T-helper 2 cell treated with Interferon-gamma antibody and Interleukin-4, amounts not matched to agents 5 μg/mL and 100 μg/mL, for 36 hours (primary cell): ENCODE measurements at regions not wholly inside any gene's neighbourhood (a gene's known extent, or its start where the extent isn't known, plus 50 kb on each side); places are given as distances from the start of the nearest gene placed in this dataset.

Experiments
- DNase-seq: peaks from one replicate; pipeline ENCODE4 v3.0.0; 2021; ENCODE audit warnings: low spot score
- H3K27ac Mint-ChIP-seq: one replicate; pipeline ENCODE4 v1.8.0; 2021; ENCODE audit warnings: mild to moderate bottlenecking, mixed read lengths
- H3K27me3 Mint-ChIP-seq: one replicate; pipeline ENCODE4 v1.8.0; 2021; ENCODE audit warnings: low read depth, mixed read lengths
- H3K36me3 Mint-ChIP-seq: one replicate; pipeline ENCODE4 v1.8.0; 2021; ENCODE audit warnings: low read depth, mixed read lengths
- H3K4me1 Mint-ChIP-seq: one replicate; pipeline ENCODE4 v1.8.0; 2021; ENCODE audit warnings: low read depth, mixed read lengths
- H3K4me3 Mint-ChIP-seq: one replicate; pipeline ENCODE4 v1.8.0; 2022; ENCODE audit warnings: mild to moderate bottlenecking, moderate library complexity, mixed read lengths
- H3K9me3 Mint-ChIP-seq: one replicate; pipeline ENCODE4 v1.8.0; 2021; ENCODE audit warnings: mixed read lengths

- Mint-ChIP-seq H3K9me3 (no peaks in the 10 kb centered on the region), H3K27me3 (peaks cover 2% of the 10 kb centered on the region), H3K27ac (no peak overlapping the region), H3K4me3 (no peak overlapping the region), H3K36me3 (no peaks in the 10 kb centered on the region), H3K4me1 (no peaks in the 10 kb centered on the region)
- DNase-seq = no peak
Measured at GRCh38 chr6:104579310-104579863, 280.3 kb downstream of the HACE1 start.

- no peaks in the 10 kb centered on the region for H3K36me3 Mint-ChIP-seq
Measured at GRCh38 chr6:104575536-104575935, 284.2 kb downstream of the HACE1 start.

GRCh38 chr6:104574135-104574750 lies 285.5 kb downstream of the HACE1 start:
- Mint-ChIP-seq H3K4me1 (no peaks in the 10 kb centered on the region), H3K36me3 (no peaks in the 10 kb centered on the region)
- no peak for DNase-seq

More at GRCh38 chr6:104575536-104575935, 284.2 kb downstream of the HACE1 start:
- Mint-ChIP-seq H3K27me3 (peaks cover 2% of the 10 kb centered on the region), H3K4me1 (no peaks in the 10 kb centered on the region), H3K27ac (no peak overlapping the region), H3K9me3 (no peaks in the 10 kb centered on the region), H3K4me3 (no peak overlapping the region)
- no peak for DNase-seq

GRCh38 chr6:104573350-104573749 lies 286.4 kb downstream of the HACE1 start:
- no peak for DNase-seq
- H3K9me3 Mint-ChIP-seq = no peaks in the 10 kb centered on the region
- no peaks in the 10 kb centered on the region for H3K27me3 Mint-ChIP-seq
- H3K4me3 Mint-ChIP-seq = no peak overlapping the region
- H3K4me1 Mint-ChIP-seq = no peaks in the 10 kb centered on the region
- H3K36me3 Mint-ChIP-seq = no peaks in the 10 kb centered on the region
- H3K27ac Mint-ChIP-seq = no peak overlapping the region

More at GRCh38 chr6:104574135-104574750, 285.5 kb downstream of the HACE1 start:
- no peak overlapping the region for H3K4me3 Mint-ChIP-seq
- no peaks in the 10 kb centered on the region for H3K9me3 Mint-ChIP-seq
- no peaks in the 10 kb centered on the region for H3K27me3 Mint-ChIP-seq
- H3K27ac Mint-ChIP-seq = no peak overlapping the region

GRCh38 chr6:104572901-104573300 lies 286.8 kb downstream of the HACE1 start:
- Mint-ChIP-seq H3K4me1 (no peaks in the 10 kb centered on the region), H3K27ac (no peak overlapping the region), H3K36me3 (no peaks in the 10 kb centered on the region), H3K9me3 (no peaks in the 10 kb centered on the region), H3K27me3 (no peaks in the 10 kb centered on the region), H3K4me3 (no peak overlapping the region)
- DNase-seq = no peak

GRCh38 chr6:104566411-104566810 lies 293.3 kb downstream of the HACE1 start:
- Mint-ChIP-seq H3K27me3 (no peaks in the 10 kb centered on the region), H3K4me3 (no peak overlapping the region), H3K36me3 (no peaks in the 10 kb centered on the region), H3K9me3 (no peaks in the 10 kb centered on the region), H3K4me1 (no peaks in the 10 kb centered on the region), H3K27ac (no peak overlapping the region)
- DNase-seq = no peak

GRCh38 chr6:104563306-104563705 lies 296.4 kb downstream of the HACE1 start:
- Mint-ChIP-seq H3K4me3 (no peak overlapping the region), H3K36me3 (no peaks in the 10 kb centered on the region), H3K27me3 (no peaks in the 10 kb centered on the region), H3K9me3 (no peaks in the 10 kb centered on the region), H3K4me1 (no peaks in the 10 kb centered on the region), H3K27ac (no peak overlapping the region)
- no peak for DNase-seq

- no peak overlapping the region for H3K4me3 Mint-ChIP-seq
- DNase-seq = no peak
- H3K27me3 Mint-ChIP-seq = peaks cover 4% of the 10 kb centered on the region
- H3K9me3 Mint-ChIP-seq = no peaks in the 10 kb centered on the region
- no peaks in the 10 kb centered on the region for H3K4me1 Mint-ChIP-seq
- no peaks in the 10 kb centered on the region for H3K36me3 Mint-ChIP-seq
- H3K27ac Mint-ChIP-seq = no peak overlapping the region
Measured at GRCh38 chr6:104559435-104560202, 300.1 kb downstream of the HACE1 start.

GRCh38 chr6:104558746-104559145 lies 301.0 kb downstream of the HACE1 start:
- no peaks in the 10 kb centered on the region for H3K9me3 Mint-ChIP-seq
- H3K4me1 Mint-ChIP-seq = no peaks in the 10 kb centered on the region
- H3K36me3 Mint-ChIP-seq = no peaks in the 10 kb centered on the region
- DNase-seq = no peak
- no peak overlapping the region for H3K4me3 Mint-ChIP-seq
- H3K27me3 Mint-ChIP-seq = peaks cover 4% of the 10 kb centered on the region
- no peak overlapping the region for H3K27ac Mint-ChIP-seq

GRCh38 chr6:104548297-104548696 lies 311.4 kb downstream of the HACE1 start:
- Mint-ChIP-seq H3K27me3 (no peaks in the 10 kb centered on the region), H3K4me1 (no peaks in the 10 kb centered on the region), H3K36me3 (no peaks in the 10 kb centered on the region), H3K9me3 (no peaks in the 10 kb centered on the region), H3K4me3 (no peak overlapping the region), H3K27ac (no peak overlapping the region)
- DNase-seq = no peak

GRCh38 chr6:104541411-104541810 lies 318.3 kb downstream of the HACE1 start:
- DNase-seq = no peak
- H3K4me1 Mint-ChIP-seq = no peaks in the 10 kb centered on the region
- H3K27me3 Mint-ChIP-seq = no peaks in the 10 kb centered on the region
- H3K9me3 Mint-ChIP-seq = no peaks in the 10 kb centered on the region
- no peak overlapping the region for H3K4me3 Mint-ChIP-seq
- no peak overlapping the region for H3K27ac Mint-ChIP-seq
- no peaks in the 10 kb centered on the region for H3K36me3 Mint-ChIP-seq

- Mint-ChIP-seq H3K27ac (no peak overlapping the region), H3K4me1 (no peaks in the 10 kb centered on the region), H3K4me3 (no peak overlapping the region), H3K27me3 (peaks cover 5% of the 10 kb centered on the region), H3K36me3 (no peaks in the 10 kb centered on the region), H3K9me3 (no peaks in the 10 kb centered on the region)
- DNase-seq = no peak
Measured at GRCh38 chr6:104540743-104541142, 319.0 kb downstream of the HACE1 start.

- Mint-ChIP-seq H3K4me3 (no peak overlapping the region), H3K4me1 (no peaks in the 10 kb centered on the region), H3K9me3 (no peaks in the 10 kb centered on the region), H3K27me3 (peaks cover 7% of the 10 kb centered on the region), H3K27ac (no peak overlapping the region), H3K36me3 (no peaks in the 10 kb centered on the region)
- no peak for DNase-seq
Measured at GRCh38 chr6:104539173-104539572, 320.5 kb downstream of the HACE1 start.

GRCh38 chr6:104537872-104538271 lies 321.8 kb downstream of the HACE1 start:
- H3K4me3 Mint-ChIP-seq = no peak overlapping the region
- no peak for DNase-seq
- no peak overlapping the region for H3K27ac Mint-ChIP-seq
- peaks cover 10% of the 10 kb centered on the region for H3K27me3 Mint-ChIP-seq
- H3K9me3 Mint-ChIP-seq = no peaks in the 10 kb centered on the region
- H3K4me1 Mint-ChIP-seq = no peaks in the 10 kb centered on the region
- no peaks in the 10 kb centered on the region for H3K36me3 Mint-ChIP-seq
